Lung (tissue), 11 donors: ENCODE measurements at regions not wholly inside any gene's neighbourhood (a gene's known extent, or its start where the extent isn't known, plus 50 kb on each side); places are given as distances from the start of the nearest gene placed in this dataset.

Experiments used
- ATAC-seq: fragments of 200-7000 bp; cut with Tn5 transposase; one replicate; pipeline ENCODE4 v1.9.1; 2020; ENCODE audit warnings: moderate number of reproducible peaks; ENCODE audit not compliant: insufficient read depth, low FRiP score
- DNase-seq, 3 donors: peaks; one replicate each; pipeline ENCODE4 v3.0.0-alpha.2; 2013 to 2017
- H3K27ac ChIP-seq, 2 donors: one replicate each; pipeline ENCODE4 v1.5.1; 2013; ENCODE audit warnings: mild to moderate bottlenecking in 2 of 2, moderate library complexity in 2 of 2, control low read depth in 1 of 2, inconsistent platforms in 1 of 2, low read depth in 1 of 2, low read length in 1 of 2
- H3K27me3 ChIP-seq, 3 donors: one replicate each; pipeline ENCODE4 v1.5.1; 2013; ENCODE audit warnings: low read length in 2 of 3; ENCODE audit not compliant: control insufficient read depth in 3 of 3, insufficient read depth in 3 of 3
- H3K36me3 ChIP-seq, 4 donors: one replicate each; pipeline ENCODE4 v1.5.1; 2013; ENCODE audit warnings: low read length in 4 of 4, mild to moderate bottlenecking in 1 of 4, moderate library complexity in 1 of 4; ENCODE audit not compliant: control insufficient read depth in 4 of 4, insufficient read depth in 4 of 4
- H3K4me1 ChIP-seq, 5 donors: one replicate each; pipeline ENCODE4 v1.5.1; 2013; ENCODE audit warnings: low read length in 5 of 5, mild to moderate bottlenecking in 2 of 5, moderate library complexity in 1 of 5; ENCODE audit not compliant: control insufficient read depth in 5 of 5, insufficient read depth in 5 of 5
- H3K4me3 ChIP-seq: one replicate; pipeline ENCODE4 v1.5.1; 2013; ENCODE audit warnings: mild to moderate bottlenecking, control low read depth, moderate library complexity
- H3K9ac ChIP-seq, 2 donors: one replicate each; pipeline ENCODE4 v1.5.1; 2013; ENCODE audit warnings: low read length in 2 of 2, control low read depth in 1 of 2; ENCODE audit not compliant: insufficient read depth in 1 of 2
- H3K9me3 ChIP-seq, 4 donors: one replicate each; pipeline ENCODE4 v1.5.1; 2013; ENCODE audit warnings: low read length in 3 of 4, mild to moderate bottlenecking in 1 of 4, moderate library complexity in 1 of 4; ENCODE audit not compliant: control insufficient read depth in 4 of 4, insufficient read depth in 3 of 4
- CTCF ChIP-seq: IDR thresholded peaks from 2 replicates; pipeline ENCODE4 v1.5.1; 2012; ENCODE audit warnings: mild to moderate bottlenecking; ENCODE audit errors: control extremely low read depth, extremely low read depth
- WGBS, 2 donors: extraction: QIAGEN DNeasy Blood & Tissue Kit; methylation state at CpG; one replicate each; pipeline ENCODE4 v1.1.7; 2013; 5-methylcytosine and 5-hydroxymethylcytosine counted together
- donor health status: control.
- donor health status: control.
- donor health status: Bipolar disorder and iron deficiency.
- donor health status: healthy.
- donor health status: DM: yes; HTN: yes; CAD: no.

DNA sequence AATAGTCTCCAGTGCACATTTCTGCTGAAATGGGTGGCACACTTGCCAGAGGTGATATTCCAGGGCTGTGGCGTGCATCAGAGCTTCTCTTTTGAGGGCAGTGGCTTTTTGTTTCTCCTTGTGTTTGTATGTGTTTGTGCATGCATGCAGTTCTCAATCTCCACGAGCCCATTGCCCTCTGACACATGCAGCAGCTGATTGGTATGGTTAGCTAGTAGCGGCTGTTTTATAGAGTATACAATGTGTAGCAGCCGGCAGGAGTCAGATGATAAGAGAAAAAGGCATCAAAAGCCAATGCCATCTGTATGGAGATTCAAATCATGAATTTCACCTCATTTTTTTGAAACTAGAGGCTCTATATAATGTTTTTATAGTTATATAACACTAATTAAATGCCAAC is 616.9 kb upstream of the STXBP6 start:
- Histone ChIP-seq H3K9ac (no peak overlapping the region), H3K4me1 (no peaks in the 10 kb centered on the region), H3K36me3 (no peaks in the 10 kb centered on the region), H3K4me3 (no peak overlapping the region), H3K27me3 (no peaks in the 10 kb centered on the region), H3K9me3 (no peaks in the 10 kb centered on the region), H3K27ac (no peak overlapping the region)
- DNase-seq = no peak
- 54 to 65% methylated on average over 4 of the region's 4 CpGs for WGBS, 2 donors
- no peak for ATAC-seq
- no peak for TF ChIP-seq CTCF

GRCh38 chr14:25658988-25659387 is 609.0 kb upstream of the STXBP6 start:
- WGBS, 2 donors = 72 to 86% methylated on average over 2 of the region's 2 CpGs
- no peak for ATAC-seq
- TF ChIP-seq CTCF = no peak

DNA sequence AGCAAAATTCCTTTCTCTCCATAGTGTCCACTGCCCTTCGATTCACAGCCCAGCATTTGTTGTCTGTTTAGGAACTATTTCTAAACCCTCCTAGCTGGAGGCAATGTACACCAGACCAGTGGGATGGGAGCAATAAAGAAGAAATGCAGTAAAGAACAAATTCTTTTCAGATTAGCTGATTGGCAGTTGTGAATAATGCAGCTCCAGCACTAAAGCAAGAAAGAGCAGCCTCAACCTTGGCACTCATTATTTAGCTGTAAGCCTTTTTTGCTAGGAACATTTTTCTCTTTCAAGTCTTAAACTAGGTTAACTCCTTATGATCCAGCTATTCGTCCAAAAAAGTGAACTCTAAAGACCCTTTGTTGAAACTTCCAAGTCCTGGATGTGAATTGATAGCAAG is 580.5 kb upstream of the STXBP6 start:
- Histone ChIP-seq H3K27ac (no peak overlapping the region), H3K4me3 (no peak overlapping the region), H3K9ac (no peak overlapping the region), H3K4me1 (peaks cover 0 to 6% (median 0%) of the 10 kb centered on the region in 5 donors), H3K9me3 (peaks cover 0 to 2% (median 0%) of the 10 kb centered on the region in 4 donors), H3K36me3 (no peaks in the 10 kb centered on the region), H3K27me3 (no peaks in the 10 kb centered on the region)
- TF ChIP-seq CTCF = no peak
- 58 to 60% methylated on average over 2 of the region's 2 CpGs for WGBS, 2 donors
- ATAC-seq (no peak), DNase-seq (no peak)

More at GRCh38 chr14:25658988-25659387, 609.0 kb upstream of the STXBP6 start:
- Histone ChIP-seq H3K4me1 (no peaks in the 10 kb centered on the region), H3K27me3 (no peaks in the 10 kb centered on the region), H3K9ac (no peak overlapping the region), H3K27ac (no peak overlapping the region), H3K36me3 (no peaks in the 10 kb centered on the region), H3K9me3 (no peaks in the 10 kb centered on the region), H3K4me3 (no peak overlapping the region)
- no peak for DNase-seq

DNA sequence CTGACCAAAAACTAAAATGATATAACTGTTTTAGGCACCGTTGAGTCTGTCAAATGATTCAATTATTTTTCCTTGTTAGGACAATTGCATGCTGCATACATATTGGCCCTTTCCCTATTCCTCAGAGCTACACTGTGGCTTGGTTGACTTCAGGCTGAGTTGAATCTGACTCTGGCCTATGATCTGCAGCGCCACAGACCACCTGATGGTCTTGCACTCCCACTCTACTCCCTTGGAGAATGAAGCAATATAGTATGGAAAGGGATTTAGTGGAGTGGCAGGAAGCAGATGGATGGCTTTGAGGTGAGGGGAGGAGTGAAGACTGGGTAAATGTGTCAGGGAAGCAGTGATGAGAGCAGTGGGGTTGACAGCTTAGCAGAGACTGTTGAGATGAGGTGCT is 579.0 kb upstream of the STXBP6 start:
- 69 to 84% methylated on average over 2 of the region's 2 CpGs for WGBS, 2 donors
- H3K9ac ChIP-seq = no peak overlapping the region
- no peak for TF ChIP-seq CTCF
- no peaks in the 10 kb centered on the region for H3K36me3 ChIP-seq
- H3K9me3 ChIP-seq = peaks cover 0 to 2% (median 0%) of the 10 kb centered on the region in 4 donors
- peaks cover 0 to 6% (median 0%) of the 10 kb centered on the region in 5 donors for H3K4me1 ChIP-seq
- DNase-seq (no peak), ATAC-seq (no peak)
- no peak overlapping the region for H3K4me3 ChIP-seq
- no peak overlapping the region for H3K27ac ChIP-seq
- no peaks in the 10 kb centered on the region for H3K27me3 ChIP-seq
